CMK (cell line): ENCODE measurements at regions not wholly inside any gene's neighbourhood (a gene's known extent, or its start where the extent isn't known, plus 50 kb on each side); places are given as distances from the start of the nearest gene placed in this dataset.

Experiments used
- DNase-seq: peaks from one replicate; pipeline ENCODE4 v3.0.0-alpha.2; 2010; ENCODE audit warnings: low read depth

DNA sequence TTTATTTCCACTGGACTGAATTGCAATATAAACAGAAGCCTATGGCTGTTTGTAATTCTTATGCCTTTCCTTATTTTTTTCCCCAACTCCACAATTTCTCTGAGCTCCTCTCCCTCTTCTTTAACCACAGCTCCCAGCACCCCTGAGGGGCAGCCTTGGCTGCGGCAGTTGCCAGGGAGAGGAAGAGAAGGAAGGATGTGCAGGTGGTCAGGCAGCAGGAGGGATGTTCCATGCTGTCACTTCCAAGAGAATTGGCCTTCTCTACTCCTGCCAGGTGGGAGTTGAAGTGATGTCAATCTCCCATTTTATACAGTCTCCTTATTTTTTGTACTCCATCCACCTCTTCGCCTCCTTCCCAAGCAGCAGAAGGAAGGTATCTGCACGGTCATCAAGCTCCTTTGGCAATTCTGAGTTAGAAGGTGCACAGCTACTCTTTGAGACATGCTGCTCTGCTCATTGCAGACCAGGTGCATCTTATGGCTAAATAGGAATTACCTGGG is 343.3 kb upstream of the RPS6KA3 start:
- no peak for DNase-seq

DNA sequence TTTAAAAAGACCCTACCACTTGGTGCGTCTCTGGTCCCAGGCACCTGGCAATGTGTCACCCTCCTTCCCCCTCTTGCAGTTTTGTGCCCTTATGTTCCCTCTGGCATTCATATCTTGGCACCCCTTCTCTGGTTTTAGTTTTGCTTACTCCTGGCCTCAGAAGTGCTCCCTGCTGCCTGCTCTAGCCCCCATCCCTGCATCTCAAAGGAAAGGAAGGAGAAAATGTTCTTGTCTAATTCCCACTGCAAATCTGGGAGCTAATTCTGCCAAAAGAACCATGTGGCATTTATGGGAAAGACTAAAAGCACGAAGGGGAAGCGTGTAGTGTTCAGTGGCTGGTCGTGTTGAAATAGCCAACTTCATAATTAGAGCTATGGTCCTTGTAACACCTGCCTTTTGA is 340.1 kb upstream of the RPS6KA3 start:
- DNase-seq: no peak

DNA sequence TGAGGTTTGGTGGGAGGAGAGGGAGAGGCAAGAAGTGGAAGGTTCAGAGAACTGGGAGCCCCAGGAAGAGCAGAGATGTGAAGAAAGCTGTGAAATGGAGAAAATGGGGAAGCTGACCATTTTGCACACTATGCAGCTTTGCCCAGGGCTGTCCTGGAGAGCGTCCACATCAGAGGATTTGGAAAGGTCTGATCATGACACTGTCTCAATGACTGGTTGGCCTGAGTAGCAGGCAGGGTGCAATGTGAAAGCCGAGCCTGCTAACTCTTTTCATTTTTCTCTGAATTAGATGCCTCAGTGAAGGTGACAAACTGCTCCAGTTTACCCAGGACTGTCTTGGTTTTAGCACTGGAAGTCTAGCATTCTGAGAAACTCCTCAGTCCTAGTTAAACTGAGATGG is 330.1 kb upstream of the RPS6KA3 start:
- no peak for DNase-seq

DNA sequence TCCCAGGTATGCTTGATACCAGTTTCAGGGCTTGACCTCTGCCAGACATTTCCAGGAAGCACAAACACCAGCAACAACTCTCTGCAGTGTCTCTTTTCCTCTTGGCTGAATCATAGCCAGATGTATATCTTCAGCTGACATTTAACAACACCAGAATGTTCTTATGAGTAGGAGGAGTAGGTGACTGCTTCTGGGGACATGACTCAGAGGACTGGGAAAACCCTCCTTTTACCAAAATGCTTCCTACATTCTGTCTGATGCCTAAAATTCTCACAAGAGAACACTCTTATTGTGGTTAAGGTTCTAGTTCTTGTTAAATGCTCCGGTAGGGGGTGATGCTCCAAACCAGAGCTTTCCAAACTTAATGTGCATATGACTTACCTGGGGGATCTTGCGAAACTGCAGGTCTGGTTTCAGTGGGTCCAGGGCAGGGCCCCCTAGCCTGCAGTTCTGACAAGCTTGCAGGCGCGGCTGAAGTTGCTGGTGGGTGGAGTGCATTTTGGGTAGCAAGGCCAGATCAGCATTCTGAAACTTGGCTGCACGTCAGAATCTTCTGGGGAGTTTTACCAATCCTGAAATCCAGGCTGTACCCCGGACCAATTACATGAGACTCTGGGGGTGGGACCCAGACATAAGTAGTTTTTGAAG is 329.3 kb upstream of the RPS6KA3 start:
- DNase-seq: no peak

DNA sequence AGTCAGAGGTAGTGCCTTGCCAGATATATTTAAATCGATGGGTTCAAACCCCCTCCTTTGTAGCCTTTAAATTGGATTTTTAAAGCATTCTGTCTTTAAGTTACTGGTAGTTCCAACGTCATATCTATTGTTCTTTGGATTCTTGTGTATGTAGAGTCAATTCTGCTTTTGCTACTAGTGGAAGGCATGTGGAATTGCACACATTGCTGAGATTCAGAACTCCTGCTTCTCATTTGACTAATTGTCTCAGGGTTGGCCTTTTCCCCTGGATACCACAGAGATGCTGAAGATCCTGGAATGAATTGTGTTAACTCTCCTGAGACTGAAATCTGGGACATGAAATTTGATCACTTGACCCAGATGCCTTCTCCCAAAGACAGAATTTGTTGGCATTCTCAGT is 328.3 kb upstream of the RPS6KA3 start:
- DNase-seq: no peak

DNA sequence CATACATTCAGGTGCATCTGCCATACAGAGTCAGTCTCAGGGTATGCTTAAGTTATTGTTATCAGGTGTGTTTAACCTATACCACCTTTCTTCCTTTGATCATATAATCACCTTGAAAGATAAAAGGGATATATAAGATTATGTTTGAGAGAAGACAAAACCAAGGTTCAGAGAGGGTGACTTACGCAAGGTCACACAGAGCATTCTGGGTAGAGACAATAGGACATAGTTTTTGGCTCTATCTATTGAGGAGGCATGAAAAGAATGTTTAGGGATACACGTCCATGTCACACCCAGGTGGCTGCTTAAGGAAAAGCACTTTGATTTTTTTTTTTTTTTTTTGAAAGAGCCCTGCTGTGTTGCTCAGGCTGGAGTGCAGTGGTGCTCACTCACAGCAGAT is 327.1 kb upstream of the RPS6KA3 start:
- DNase-seq: no peak

DNA sequence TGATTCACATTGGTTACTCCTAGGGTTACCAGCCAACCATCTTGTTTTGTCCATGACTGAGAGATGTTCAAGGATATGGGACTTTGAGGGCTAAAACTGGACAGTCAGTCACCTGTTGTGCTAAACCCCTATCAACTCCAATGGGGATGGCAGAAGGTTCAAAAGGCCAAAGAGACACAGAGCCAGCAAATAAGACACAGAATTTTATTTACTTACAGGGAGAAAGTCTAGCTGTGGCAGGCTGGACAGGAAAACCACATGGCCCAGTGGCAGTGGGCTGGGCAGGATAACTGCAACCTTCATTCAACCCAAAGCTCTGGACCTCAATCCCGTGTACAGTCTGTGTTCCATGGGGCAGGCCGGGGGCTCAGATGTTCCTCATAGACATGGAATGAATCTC is 326.7 kb upstream of the RPS6KA3 start:
- DNase-seq: no peak

DNA sequence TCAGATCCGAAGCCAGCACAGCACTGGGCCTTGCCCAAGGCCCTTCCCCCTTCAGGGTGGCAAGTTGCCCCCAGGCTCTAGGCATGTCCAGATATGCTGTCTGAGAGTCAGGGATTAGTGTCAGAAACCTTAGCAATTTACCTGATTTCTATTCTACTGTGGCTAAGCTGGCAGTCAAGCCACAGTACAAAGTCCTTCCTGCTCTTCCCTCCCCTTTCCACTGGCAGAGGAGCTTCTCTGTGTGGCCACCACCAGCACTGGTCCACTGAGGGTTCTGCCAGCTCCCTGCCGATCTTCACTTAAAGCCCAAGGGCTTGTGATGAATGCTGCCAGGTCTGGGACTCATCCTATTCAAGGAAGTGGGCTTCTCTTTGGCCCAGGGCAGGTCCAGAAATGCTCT is 324.5 kb upstream of the RPS6KA3 start:
- DNase-seq: no peak

DNA sequence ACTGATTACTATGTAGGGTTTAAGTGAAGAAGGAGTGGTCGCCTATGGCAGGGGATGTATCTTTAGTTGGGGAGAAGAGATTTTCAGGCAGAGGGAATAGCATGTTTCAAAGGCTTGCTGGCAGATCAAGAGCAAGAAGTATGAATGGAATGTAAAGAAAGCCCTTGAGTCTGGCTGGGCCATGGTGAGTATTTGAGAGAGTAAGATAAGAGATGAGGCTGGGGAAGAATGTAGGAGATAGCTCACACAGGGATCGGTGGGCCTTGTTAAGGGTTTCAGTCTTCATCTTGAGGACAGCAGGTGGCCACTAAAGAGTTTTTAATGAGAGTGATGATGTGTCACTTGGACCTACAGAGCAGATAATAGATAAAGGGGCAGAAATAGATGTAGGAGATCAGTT is 319.1 kb upstream of the RPS6KA3 start:
- DNase-seq: no peak

DNA sequence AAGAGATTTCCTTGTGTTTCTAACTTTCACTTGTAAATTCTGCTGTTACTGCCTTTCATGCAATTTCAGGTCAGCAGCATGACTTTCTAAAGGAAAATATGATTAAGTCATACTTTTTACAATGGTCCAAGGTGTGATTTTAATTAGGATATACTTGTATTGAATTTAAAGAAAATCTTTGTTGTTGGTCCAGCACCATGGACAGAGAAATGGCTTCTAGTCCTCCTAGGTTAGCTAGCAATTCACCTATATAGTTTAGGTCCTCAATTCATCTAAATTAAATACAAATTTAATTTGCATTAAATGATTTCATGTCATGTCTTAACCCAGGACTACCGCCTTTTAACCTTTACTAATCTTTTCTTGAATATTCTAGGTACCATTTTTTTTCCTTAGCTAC is 304.9 kb upstream of the RPS6KA3 start:
- no peak for DNase-seq

DNA sequence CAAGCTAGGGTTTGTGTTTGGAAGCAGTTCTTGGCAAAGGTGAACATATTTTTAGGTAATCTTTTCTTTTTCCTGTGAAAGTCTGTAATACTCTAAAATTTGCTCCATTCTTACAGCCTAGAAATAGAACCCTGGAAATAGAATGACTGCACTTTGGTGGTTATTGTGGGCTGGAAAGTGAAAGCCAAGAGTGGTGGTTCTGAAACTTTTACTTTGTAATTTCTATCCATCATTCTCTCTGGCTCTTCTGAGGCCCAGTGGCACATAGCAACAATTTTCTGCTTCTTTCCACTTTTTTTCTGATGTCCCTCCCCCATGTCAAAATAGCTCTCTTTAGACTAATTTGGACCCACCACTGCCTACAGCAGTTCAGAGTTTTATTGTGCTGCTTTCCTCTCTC is 300.4 kb upstream of the RPS6KA3 start:
- no peak for DNase-seq

DNA sequence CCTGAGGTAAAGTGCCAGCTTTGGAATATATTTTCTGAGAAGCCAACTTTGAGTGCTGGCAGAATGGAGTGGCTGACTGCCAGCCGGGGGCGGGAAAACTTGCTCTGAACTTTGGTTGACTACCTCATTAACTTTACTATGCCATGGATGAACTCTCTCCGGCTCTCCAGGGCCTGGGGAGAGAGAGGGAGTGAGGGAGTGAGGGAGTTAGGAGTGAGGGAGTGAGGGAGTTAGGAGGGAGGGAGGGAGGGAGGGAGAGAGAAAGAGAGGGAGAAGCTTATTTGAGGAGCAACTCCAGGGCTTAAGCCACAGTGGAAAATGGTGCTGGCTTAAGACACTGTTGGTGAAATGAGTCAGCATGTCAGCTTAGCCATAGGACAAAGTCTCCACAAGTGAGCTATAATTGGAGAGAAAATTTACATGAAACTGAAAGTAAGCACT is 280.9 kb upstream of the RPS6KA3 start:
- no peak for DNase-seq

DNA sequence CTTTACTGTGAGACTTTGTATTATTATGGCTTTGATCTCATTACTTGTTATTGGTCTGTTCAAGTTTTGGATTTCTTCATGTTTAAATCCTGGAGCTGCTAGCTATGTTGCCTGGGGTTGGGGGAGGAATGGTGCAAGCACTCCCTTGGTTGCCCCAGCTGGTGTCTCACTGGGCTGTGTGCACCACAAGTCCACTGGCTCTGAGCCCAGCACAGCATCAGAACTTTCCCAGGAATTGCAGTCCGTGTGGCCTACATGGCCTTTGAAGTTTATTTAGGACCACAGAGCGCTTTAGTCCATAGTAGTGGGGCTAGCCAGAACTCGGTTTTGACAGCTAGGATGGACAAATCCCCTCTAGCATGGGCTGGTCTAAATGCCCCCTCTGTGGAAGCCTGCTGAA is 278.8 kb upstream of the RPS6KA3 start:
- DNase-seq: no peak

DNA sequence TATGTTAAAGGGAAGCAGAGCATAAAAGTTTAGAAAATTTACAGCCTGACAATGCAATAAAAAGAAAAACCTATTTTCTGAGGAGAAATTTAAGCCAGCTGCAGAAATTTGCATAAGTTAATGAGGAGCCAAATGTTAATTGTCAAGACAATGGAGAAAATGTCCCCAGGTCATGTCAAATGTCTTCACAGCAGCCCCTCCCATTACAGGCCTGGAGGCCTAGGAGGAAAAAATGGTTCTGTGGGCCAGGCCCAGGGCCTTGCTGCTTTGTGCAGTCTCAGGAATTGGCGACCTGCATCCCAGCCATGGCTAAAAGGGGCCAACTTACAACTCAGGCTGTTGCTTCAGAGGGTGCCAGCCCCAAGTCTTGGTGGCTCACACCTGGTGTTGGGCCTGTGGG is 275.4 kb upstream of the RPS6KA3 start:
- DNase-seq: no peak

DNA sequence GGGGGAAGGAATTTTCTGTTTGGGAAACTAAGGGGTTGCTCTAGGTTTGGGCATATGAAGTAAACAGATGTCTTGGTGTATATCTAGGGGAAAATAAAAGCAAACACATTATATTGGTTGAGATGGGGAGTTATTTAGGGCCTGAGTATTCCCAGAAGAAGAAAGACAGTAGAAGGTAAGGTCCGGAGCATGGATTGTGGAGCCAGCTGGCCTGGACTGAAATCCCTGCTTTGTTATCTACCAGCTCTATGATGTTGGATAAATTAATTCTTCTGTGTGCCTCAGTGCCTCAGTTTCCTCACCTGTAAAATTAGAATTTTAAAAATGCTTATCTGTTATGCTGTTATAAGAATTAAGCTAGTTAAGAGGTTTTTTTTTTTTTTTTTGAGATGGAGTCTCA is 272.3 kb upstream of the RPS6KA3 start:
- no peak for DNase-seq

DNA sequence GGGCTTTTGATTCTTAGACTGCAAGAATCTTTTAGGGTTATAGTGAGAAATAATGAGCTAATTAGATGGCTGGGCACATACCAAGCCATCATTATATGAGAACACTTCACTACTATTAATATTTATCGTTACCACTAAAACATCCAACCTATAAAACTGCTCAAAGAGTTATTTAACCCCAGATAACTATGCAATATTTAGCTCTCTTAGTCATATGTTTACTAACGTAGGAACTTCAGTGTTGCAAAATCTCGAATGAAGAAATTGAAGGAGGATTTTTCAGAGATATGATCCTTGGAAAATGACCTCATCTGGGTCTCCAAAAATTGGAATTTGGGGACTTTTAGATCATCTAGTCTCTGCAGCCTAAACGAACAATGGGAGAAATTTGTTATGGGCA is 265.0 kb upstream of the RPS6KA3 start:
- no peak for DNase-seq

DNA sequence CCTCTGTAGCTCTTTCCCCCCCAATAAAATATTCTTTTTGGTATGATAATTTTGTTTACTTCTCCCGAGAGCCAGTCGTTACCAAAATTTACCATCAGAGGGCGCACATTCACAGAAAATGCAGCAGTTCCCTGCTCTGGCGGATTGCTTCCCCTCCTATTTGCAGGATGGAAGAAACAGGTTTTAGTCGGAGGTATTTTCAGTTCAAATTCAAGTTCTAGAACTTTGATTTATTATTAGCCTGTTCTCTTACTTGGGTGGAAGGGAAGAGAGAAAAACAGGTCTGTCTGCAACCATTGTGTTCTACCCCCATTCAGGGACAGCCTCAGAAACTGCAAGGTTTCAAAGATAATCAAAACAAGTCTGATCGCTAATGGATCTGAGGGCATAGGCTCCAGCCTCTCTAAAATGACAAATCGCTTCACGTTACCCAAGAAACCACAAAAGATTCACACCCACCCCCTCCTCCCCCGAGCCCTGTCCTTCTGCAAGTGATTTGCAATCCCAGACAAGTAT is 263.8 kb upstream of the RPS6KA3 start:
- DNase-seq: no peak

DNA sequence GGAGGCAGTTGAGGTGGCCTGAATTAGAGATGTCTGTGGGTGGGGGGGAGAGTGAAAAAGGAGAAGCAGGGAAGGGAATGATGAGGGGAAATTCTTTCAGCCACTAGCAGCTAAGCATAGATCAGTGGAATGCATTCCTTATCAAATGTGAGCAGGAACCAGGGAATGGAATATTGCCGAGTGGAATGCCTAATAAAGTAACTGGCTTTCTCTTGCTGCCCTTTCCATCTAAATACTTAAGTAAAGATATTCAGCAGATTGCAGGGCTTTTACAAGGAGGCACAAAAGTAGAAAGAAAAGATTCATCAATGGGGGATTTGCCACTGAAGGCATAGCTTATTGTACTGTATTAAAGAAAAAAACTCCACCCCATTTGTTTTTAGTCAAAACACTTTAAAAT is 263.0 kb upstream of the RPS6KA3 start:
- DNase-seq: no peak

DNA sequence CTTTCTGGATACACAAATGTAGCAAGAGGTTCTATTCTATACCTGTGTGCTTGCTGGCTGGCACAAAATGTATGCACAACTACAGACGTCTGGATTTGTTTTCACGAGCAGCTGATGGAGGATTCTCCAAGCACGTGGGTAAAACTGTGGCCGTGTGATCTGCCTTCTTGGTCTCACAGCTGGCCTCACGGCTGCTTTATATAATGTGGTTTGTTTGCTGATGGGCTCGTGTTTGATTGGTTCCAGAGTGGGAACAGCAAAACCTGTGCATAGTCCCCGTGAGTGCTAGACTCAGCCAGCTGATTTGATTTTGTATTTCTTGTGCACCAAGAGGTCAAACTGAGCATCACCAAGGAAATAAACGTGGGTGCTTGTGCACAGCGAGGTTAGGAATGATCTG is 262.6 kb upstream of the RPS6KA3 start:
- no peak for DNase-seq

DNA sequence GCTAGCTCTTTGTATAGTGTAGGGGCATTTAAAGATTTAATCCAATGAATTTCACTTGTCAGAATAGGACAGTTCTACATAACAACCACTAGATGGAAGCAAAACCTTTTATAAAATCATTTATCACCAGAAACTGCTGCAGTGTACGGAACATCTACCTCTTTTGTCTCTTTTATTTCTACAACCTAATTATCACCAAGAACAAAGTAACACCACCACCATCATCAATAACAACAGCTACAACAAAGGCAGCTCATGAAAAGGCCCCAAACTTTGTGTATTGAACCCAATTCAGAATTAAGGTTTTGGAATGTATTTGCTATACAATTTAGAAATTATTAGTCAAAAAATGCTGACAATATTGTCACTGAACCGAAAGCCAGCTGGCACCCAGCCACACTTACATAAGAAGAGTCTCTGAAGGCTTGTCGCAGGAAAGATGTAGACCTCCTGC is 260.9 kb upstream of the RPS6KA3 start:
- no peak for DNase-seq

DNA sequence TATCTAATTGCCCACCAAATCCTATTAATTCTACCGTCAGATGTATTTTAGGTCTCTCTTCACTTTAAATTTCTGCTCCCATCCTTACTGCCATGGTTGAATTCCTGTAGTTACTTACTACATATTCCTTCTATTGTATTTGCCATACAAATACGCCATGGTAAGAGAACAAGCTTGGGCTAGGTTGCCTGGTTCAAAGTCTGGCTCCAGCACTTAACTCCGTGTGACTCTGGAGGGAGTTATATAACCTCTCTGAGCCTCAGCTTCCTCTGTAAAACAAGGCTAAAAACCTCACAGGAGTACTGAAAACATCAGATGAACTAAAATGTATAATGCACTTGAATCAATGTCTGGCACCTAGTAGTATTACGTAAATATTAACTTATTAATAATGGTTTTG is 260.3 kb upstream of the RPS6KA3 start:
- DNase-seq: no peak

DNA sequence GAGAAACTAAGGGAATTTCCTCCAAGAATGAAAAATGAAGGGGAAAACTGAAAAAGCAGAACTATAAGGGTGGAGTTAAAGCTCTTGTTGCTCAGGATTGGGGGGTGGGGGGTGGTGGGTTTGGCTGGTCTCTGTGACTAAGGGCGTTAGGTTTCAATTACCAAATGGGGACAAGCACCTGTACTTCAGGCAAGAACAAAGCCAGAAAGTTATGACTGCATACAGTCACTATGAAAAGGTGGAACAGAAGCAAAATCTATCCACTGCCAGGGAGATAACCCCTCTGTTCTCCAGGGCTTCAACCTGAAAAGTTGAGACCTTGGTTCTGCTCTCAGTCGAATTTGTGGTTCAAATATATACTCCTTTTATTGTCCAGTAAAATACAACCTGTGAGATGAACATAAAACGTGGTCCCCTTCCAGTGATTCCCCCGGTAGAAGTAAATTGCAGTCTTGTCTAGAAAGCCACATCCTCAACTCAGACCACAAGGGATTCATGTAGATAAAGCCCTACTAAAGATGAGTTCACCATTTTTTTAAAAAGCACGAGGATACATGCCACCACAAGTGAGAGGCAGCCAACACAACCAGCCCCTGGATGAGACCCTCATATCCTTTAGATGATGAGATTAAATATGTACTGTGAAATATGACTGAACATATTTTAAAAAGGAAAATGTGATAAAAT is 257.1 kb upstream of the RPS6KA3 start:
- DNase-seq: no peak

DNA sequence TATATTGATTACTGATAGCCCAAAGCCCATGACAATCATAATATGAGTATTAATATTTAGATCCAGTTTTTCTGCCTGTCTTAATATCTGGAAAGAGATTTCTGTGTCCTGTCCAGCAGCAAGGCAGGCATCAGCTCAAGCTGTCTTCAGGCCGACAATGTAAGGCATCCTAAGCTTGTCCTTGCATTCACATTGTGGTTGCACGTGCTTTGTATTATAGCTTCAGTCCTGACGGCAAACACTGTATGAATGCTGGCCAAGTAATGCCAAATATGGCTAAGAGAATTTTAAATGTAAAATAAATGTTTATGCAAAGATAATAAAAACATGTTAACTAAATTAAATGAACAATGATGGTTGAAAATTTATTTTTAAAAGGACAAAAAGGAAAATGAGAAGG is 255.7 kb upstream of the RPS6KA3 start:
- no peak for DNase-seq

DNA sequence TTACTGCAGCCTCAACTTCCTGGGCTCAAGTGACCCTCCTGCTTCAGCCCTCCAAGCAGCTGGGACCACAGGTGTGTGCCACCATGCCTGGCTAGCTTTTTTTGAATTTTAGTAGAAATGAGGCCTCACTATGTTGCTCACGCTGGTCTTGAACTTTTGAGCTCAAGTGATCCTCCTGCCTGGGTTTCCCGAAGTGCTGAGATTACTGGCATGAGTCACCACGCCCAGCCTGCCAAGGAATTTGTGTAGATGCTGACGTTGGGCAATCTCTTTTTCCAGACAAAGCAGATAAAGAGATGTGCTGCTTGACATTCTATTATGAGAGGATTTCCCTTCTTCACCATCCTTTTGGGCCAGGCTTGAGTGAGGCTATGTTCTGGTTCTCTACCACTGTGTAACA is 254.5 kb upstream of the RPS6KA3 start:
- no peak for DNase-seq
